ENCODE measurements at regions not wholly inside any gene's neighbourhood (a gene's known extent, or its start where the extent isn't known, plus 50 kb on each side); places are given as distances from the start of the nearest gene placed in this dataset.

DNA sequence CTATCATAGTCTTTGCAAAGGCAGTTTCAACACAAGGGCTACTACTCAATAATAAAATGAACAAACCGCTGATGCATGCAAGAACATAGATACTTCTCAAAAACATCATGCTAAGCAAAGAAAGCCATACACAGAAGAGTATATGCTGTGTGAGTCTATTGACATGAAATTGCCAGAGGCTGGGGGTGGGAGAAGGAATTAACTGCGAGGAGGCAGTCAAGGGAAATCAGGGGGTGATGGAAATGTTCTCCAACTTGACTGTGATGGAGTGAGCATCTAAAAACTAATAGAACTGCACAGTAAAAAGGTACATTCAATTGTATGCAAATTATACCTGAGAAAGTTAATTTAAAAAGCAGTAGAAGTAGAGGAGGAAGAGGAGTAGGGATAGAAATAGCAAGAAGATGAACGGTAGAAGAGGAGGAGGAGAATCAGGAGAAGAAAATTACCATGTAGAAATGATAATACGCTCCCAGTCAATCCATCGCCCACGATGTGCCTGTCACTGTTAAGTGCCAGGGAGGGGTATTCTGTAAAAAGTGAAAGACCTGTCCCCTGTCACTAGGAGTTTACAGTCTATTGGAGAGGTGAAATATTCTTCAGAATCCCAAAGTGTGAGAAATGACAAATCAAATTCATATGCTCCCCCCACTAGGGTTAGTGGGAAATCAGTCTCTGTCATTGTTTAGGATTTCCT is 90.3 kb downstream of the B3GNT2 start:
- TF ChIP-seq, protein P1, sequence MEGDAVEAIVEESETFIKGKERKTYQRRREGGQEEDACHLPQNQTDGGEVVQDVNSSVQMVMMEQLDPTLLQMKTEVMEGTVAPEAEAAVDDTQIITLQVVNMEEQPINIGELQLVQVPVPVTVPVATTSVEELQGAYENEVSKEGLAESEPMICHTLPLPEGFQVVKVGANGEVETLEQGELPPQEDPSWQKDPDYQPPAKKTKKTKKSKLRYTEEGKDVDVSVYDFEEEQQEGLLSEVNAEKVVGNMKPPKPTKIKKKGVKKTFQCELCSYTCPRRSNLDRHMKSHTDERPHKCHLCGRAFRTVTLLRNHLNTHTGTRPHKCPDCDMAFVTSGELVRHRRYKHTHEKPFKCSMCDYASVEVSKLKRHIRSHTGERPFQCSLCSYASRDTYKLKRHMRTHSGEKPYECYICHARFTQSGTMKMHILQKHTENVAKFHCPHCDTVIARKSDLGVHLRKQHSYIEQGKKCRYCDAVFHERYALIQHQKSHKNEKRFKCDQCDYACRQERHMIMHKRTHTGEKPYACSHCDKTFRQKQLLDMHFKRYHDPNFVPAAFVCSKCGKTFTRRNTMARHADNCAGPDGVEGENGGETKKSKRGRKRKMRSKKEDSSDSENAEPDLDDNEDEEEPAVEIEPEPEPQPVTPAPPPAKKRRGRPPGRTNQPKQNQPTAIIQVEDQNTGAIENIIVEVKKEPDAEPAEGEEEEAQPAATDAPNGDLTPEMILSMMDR (IDR thresholded peaks at IDR 0.05), result no peak
- no peak overlapping the region for H3K9ac ChIP-seq
- H3K27ac ChIP-seq, result no peak overlapping the region
- no peaks in the 10 kb centered on the region for H3K36me3 ChIP-seq (ENCODE audit: control insufficient read depth, insufficient read depth, low read length)
- H3K27me3 ChIP-seq (ENCODE audit: control insufficient read depth, insufficient read depth, low read length), result no peaks in the 10 kb centered on the region
- no peaks in the 10 kb centered on the region for H3K9me3 ChIP-seq (ENCODE audit: control insufficient read depth, low read length)
- H3K79me2 ChIP-seq, result no peaks in the 10 kb centered on the region
- peaks cover 4% of the 10 kb centered on the region for H3K4me1 ChIP-seq
- no peak overlapping the region for H3K4me3 ChIP-seq (ENCODE audit: low read depth, low read length)
- H3K4me2 ChIP-seq (ENCODE audit: low read length), result no peak overlapping the region
- no peak overlapping the region for H2AFZ ChIP-seq

DNA sequence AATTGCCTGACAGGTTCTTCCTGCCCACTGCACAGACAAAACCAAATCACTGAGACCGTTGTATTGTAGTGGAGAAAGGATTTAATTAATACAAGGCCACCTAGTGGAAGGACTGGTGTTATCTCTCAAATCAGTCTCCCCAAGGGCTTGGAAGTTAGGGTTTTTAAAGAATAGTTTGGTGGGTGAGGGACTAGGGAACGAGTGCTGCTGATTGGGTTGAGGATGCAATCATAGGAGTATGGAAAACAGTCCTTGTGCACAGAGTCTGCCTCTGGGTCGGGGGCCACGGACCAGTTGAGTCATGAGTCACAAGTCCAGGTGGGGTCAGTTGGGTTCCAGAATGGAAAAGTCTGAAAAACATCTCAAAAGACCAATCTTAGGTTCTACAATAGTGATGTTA is 89.1 kb downstream of the B3GNT2 start:
- no peak overlapping the region for H3K27ac ChIP-seq
- TF ChIP-seq, protein P1 (IDR thresholded peaks at IDR 0.05), result no peak
- H3K9ac ChIP-seq, result no peak overlapping the region
- H2AFZ ChIP-seq, result no peak overlapping the region
- no peaks in the 10 kb centered on the region for H3K36me3 ChIP-seq (ENCODE audit: control insufficient read depth, insufficient read depth, low read length)
- H3K4me2 ChIP-seq (ENCODE audit: low read length), result no peak overlapping the region
- no peaks in the 10 kb centered on the region for H3K27me3 ChIP-seq (ENCODE audit: control insufficient read depth, insufficient read depth, low read length)
- no peak overlapping the region for H3K4me3 ChIP-seq (ENCODE audit: low read depth, low read length)
- peaks cover 4% of the 10 kb centered on the region for H3K4me1 ChIP-seq
- no peaks in the 10 kb centered on the region for H3K79me2 ChIP-seq
- no peaks in the 10 kb centered on the region for H3K9me3 ChIP-seq (ENCODE audit: control insufficient read depth, low read length)

DNA sequence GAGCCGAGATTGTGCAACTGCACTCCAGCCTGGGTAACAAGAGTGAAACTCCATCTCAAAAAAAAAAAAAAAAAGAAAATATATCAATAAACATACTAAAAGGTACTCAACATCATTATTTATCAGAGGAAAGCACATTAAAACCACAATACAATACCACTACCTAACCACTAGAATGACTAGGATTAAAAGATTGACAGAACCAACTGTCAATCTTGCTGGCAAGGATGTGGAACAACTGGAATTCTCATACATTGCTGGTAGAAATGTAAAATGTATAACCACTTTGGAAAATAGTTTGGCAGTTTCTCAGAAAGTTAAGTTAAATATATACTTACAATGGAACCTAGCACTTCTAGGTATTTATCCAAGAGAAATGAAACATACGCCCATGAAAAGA is 88.6 kb downstream of the B3GNT2 start:
- Histone ChIP-seq H3K27me3 (ENCODE audit: control insufficient read depth, insufficient read depth, low read length) (no peaks in the 10 kb centered on the region), H2AFZ (no peak overlapping the region)
- TF ChIP-seq, protein P1 (IDR thresholded peaks at IDR 0.05), result no peak

DNA sequence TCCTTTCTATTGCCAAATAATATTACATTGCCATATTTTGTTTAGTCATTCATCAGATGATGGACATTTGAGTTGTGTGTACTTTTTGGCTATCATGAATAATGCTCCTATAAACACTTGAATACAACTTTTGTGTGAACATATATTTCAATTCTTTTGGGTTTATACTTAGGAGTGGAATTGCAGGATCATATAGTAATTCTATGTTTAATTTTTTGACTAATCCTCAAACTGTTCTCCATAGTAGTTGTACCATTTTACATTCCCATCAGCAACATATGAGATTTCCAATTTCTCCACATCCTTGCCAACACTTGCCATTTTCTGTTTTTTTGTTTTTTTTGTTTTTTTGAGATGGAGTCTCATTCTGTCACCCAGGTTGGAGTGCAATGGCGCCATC is 87.2 kb downstream of the B3GNT2 start:
- Histone ChIP-seq H3K27ac (no peak overlapping the region), H3K4me2 (ENCODE audit: low read length) (no peak overlapping the region), H3K9ac (no peak overlapping the region), H3K36me3 (ENCODE audit: control insufficient read depth, insufficient read depth, low read length) (no peaks in the 10 kb centered on the region), H3K4me1 (peaks cover 3% of the 10 kb centered on the region), H3K27me3 (ENCODE audit: control insufficient read depth, insufficient read depth, low read length) (no peaks in the 10 kb centered on the region), H3K79me2 (no peaks in the 10 kb centered on the region), H3K9me3 (ENCODE audit: control insufficient read depth, low read length) (no peaks in the 10 kb centered on the region), H3K4me3 (ENCODE audit: low read depth, low read length) (no peak overlapping the region), H2AFZ (no peak overlapping the region)
- TF ChIP-seq, protein P1 (IDR thresholded peaks at IDR 0.05), result no peak

More for the DNA sequence above, 88.6 kb downstream of the B3GNT2 start:
- no peaks in the 10 kb centered on the region for H3K79me2 ChIP-seq
- H3K9ac ChIP-seq, result no peak overlapping the region
- H3K27ac ChIP-seq, result no peak overlapping the region
- H3K36me3 ChIP-seq (ENCODE audit: control insufficient read depth, insufficient read depth, low read length), result no peaks in the 10 kb centered on the region
- H3K4me3 ChIP-seq (ENCODE audit: low read depth, low read length), result no peak overlapping the region
- no peak overlapping the region for H3K4me2 ChIP-seq (ENCODE audit: low read length)
- H3K4me1 ChIP-seq, result peaks cover 4% of the 10 kb centered on the region
- no peaks in the 10 kb centered on the region for H3K9me3 ChIP-seq (ENCODE audit: control insufficient read depth, low read length)

DNA sequence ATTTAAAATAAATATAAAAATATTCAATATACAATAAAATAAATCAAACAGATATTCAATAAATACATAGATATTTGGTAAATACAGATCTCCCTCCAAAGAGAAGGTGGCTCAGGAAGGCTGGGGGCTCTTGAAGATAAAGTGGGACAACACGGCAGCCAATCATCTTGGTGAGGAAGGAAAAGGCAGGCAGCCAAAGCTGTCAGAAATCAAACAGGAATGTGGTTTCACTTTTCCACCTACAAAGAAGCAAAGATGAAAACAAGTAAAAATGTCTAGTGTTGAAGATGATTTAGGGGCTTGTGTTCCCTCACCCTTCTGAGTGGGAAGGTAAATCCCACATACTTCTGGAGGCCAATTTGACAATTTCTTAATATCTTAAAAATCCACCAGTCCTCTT is 85.7 kb downstream of the B3GNT2 start:
- no peak overlapping the region for H2AFZ ChIP-seq
- H3K27ac ChIP-seq, result no peak overlapping the region
- H3K4me2 ChIP-seq (ENCODE audit: low read length), result no peak overlapping the region
- H3K36me3 ChIP-seq (ENCODE audit: control insufficient read depth, insufficient read depth, low read length), result no peaks in the 10 kb centered on the region
- no peaks in the 10 kb centered on the region for H3K27me3 ChIP-seq (ENCODE audit: control insufficient read depth, insufficient read depth, low read length)
- no peaks in the 10 kb centered on the region for H3K79me2 ChIP-seq
- H3K9me3 ChIP-seq (ENCODE audit: control insufficient read depth, low read length), result no peaks in the 10 kb centered on the region
- no peak overlapping the region for H3K9ac ChIP-seq
- no peak overlapping the region for H3K4me3 ChIP-seq (ENCODE audit: low read depth, low read length)
- TF ChIP-seq, protein P1 (IDR thresholded peaks at IDR 0.05), result no peak
- no peaks in the 10 kb centered on the region for H3K4me1 ChIP-seq
